ENCODE measurements at regions not wholly inside any gene's neighbourhood (a gene's known extent, or its start where the extent isn't known, plus 50 kb on each side); places are given as distances from the start of the nearest gene placed in this dataset.
A peak's percentile ranks its signal among the peaks of the same experiment; 100 is the strongest.
"Not testable (repeated sequence)": the region's sequence is repeated elsewhere in the genome, so short reads cannot be mapped to it uniquely, and the experiment has no call there.

DNA sequence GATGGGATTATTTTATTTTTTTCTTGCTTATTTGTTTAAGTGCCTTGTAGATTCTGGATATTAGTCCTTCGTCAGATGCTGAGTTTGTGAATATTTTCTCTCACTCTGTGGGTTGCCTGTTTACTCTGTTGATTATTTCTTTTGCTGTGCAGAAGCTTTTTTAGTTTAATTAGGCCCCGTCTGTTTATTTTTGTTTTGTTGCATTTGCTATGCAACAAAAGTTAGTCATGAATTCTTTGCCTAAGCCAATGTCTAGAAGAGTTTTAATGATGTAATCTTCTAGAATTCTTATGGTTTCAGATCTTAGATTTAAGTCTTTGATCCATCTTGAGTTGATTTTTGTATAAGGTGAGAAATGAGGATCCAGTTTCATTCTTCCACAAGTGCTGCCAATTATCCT, 142.5 kb upstream of the FGF10 start:
- not testable (repeated sequence) for H3K79me1 ChIP-seq (replicated peaks; ENCODE audit: low read length, poor library complexity, severe bottlenecking); H3K9me3 ChIP-seq (ENCODE audit: control insufficient read depth, low read length); H3K18ac ChIP-seq (ENCODE audit: low read depth in 1 of 2, low read length in 2 of 2); H2BK5ac ChIP-seq (ENCODE audit: low read depth, low read length, poor library complexity, severe bottlenecking); H3K9ac ChIP-seq (ENCODE audit: low read length); H2BK12ac ChIP-seq (ENCODE audit: low read length in 2 of 2); H4K8ac ChIP-seq (ENCODE audit: low read length); H2BK15ac ChIP-seq (ENCODE audit: low read depth, poor library complexity, severe bottlenecking); H3K36me3 ChIP-seq (ENCODE audit: control insufficient read depth in 1 of 2, insufficient read depth in 2 of 2, low read depth in 1 of 2, low read length in 2 of 2); H3K14ac ChIP-seq (ENCODE audit: low read length in 2 of 2); H2BK120ac ChIP-seq (ENCODE audit: low read depth, low read length); H3K4ac ChIP-seq (ENCODE audit: low read depth in 1 of 2, low read length in 2 of 2); H2AK5ac ChIP-seq (ENCODE audit: low read length, severe bottlenecking); H3K4me1 ChIP-seq (ENCODE audit: control insufficient read depth, insufficient read depth, low read depth, low read length); H3K27ac ChIP-seq (ENCODE audit: low read length, poor library complexity, severe bottlenecking); H3K4me2 ChIP-seq (ENCODE audit: low read length, poor library complexity, severe bottlenecking); H3K27me3 ChIP-seq (ENCODE audit: control insufficient read depth in 1 of 2, insufficient read depth in 1 of 2, low read length in 2 of 2); H2AFZ ChIP-seq (ENCODE audit: low read depth, low read length); H3K4me3 ChIP-seq (ENCODE audit: insufficient read depth in 1 of 2, low read depth in 1 of 2, low read length in 2 of 2); H4K91ac ChIP-seq (ENCODE audit: low read length); H3K23ac ChIP-seq (ENCODE audit: low read length in 2 of 2)
- DNase-seq = peak; percentile 62
- WGBS = 60% methylated on average over 2 of the region's 2 CpGs

DNA sequence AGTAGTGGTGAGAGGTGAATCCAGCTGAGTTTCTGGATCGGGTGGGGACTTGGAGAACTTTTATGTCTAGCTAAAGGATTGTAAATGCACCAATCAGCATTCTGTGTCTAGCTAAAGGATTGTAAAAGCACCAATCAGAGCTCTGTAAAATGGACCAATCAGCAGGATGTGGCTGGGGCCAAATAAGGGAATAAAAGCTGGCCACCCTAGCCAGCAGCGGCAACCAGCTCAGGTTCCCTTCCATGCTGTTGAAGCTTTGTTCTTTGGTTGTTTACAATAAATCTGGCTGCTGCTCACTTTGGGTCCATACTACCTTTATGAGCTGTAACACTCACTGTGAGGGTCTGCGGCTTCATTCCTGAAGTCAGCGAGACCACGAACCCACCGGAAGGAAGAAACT, 141.6 kb upstream of the FGF10 start:
- H3K4ac ChIP-seq (ENCODE audit: low read depth in 1 of 2, low read length in 2 of 2); H2AK5ac ChIP-seq (ENCODE audit: low read length, severe bottlenecking); H3K4me2 ChIP-seq (ENCODE audit: low read length, poor library complexity, severe bottlenecking); H3K36me3 ChIP-seq (ENCODE audit: control insufficient read depth in 1 of 2, insufficient read depth in 2 of 2, low read depth in 1 of 2, low read length in 2 of 2); H3K27me3 ChIP-seq (ENCODE audit: control insufficient read depth in 1 of 2, insufficient read depth in 1 of 2, low read length in 2 of 2); H2BK120ac ChIP-seq (ENCODE audit: low read depth, low read length); H3K4me1 ChIP-seq (ENCODE audit: control insufficient read depth, insufficient read depth, low read depth, low read length); H3K23ac ChIP-seq (ENCODE audit: low read length in 2 of 2); H2BK12ac ChIP-seq (ENCODE audit: low read length in 2 of 2); H4K8ac ChIP-seq (ENCODE audit: low read length); H3K79me1 ChIP-seq (replicated peaks; ENCODE audit: low read length, poor library complexity, severe bottlenecking); DNase-seq; H4K91ac ChIP-seq (ENCODE audit: low read length); H3K14ac ChIP-seq (ENCODE audit: low read length in 2 of 2); H2AFZ ChIP-seq (ENCODE audit: low read depth, low read length); H3K9ac ChIP-seq (ENCODE audit: low read length); H3K9me3 ChIP-seq (ENCODE audit: control insufficient read depth, low read length); H2BK5ac ChIP-seq (ENCODE audit: low read depth, low read length, poor library complexity, severe bottlenecking); H2BK15ac ChIP-seq (ENCODE audit: low read depth, poor library complexity, severe bottlenecking); H3K27ac ChIP-seq (ENCODE audit: low read length, poor library complexity, severe bottlenecking); H3K4me3 ChIP-seq (ENCODE audit: insufficient read depth in 1 of 2, low read depth in 1 of 2, low read length in 2 of 2); H3K18ac ChIP-seq (ENCODE audit: low read depth in 1 of 2, low read length in 2 of 2): not testable (repeated sequence)
- 81% methylated on average over 6 of the region's 6 CpGs for WGBS

DNA sequence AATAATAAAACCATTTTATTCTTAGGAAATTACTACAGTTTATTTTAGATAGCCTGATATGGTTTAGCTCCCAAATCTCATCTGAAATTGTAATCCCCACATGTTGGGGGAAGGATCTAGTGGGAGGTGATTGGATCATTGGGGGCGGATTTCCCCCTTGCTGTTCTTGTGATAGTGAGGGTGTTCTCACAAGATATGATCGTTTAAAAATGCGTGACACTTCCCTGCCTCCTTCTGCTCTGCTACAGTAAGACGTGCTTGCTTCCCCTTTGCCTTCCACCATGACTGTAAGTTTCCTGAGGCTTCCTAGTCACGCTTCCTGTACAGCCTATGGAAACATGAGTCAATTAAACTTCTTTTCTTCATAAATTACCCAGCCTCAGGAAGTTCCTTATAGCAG, 122.4 kb upstream of the FGF10 start:
- Histone ChIP-seq H3K14ac (ENCODE audit: low read length in 2 of 2) (no peak overlapping the region), H3K4me1 (ENCODE audit: control insufficient read depth, insufficient read depth, low read depth, low read length) (no peaks in the 10 kb centered on the region), H3K36me3 (ENCODE audit: control insufficient read depth in 1 of 2, insufficient read depth in 2 of 2, low read depth in 1 of 2, low read length in 2 of 2) (no peaks in the 10 kb centered on the region), H2AFZ (ENCODE audit: low read depth, low read length) (no peak overlapping the region), H3K9ac (ENCODE audit: low read length) (no peak overlapping the region), H3K27ac (ENCODE audit: low read length, poor library complexity, severe bottlenecking) (no peak overlapping the region), H2BK15ac (ENCODE audit: low read depth, poor library complexity, severe bottlenecking) (no peak overlapping the region), H3K79me1 (replicated peaks; ENCODE audit: low read length, poor library complexity, severe bottlenecking) (no peaks in the 10 kb centered on the region), H3K23ac (ENCODE audit: low read length in 2 of 2) (no peak overlapping the region), H3K27me3 (ENCODE audit: control insufficient read depth in 1 of 2, insufficient read depth in 1 of 2, low read length in 2 of 2) (no peaks in the 10 kb centered on the region), H3K9me3 (ENCODE audit: control insufficient read depth, low read length) (no peaks in the 10 kb centered on the region), H4K91ac (ENCODE audit: low read length) (no peak overlapping the region), H2AK5ac (ENCODE audit: low read length, severe bottlenecking) (no peak overlapping the region), H2BK5ac (ENCODE audit: low read depth, low read length, poor library complexity, severe bottlenecking) (no peak overlapping the region), H3K4ac (ENCODE audit: low read depth in 1 of 2, low read length in 2 of 2) (no peak overlapping the region), H3K4me3 (ENCODE audit: insufficient read depth in 1 of 2, low read depth in 1 of 2, low read length in 2 of 2) (no peak overlapping the region), H3K18ac (ENCODE audit: low read depth in 1 of 2, low read length in 2 of 2) (no peak overlapping the region), H2BK120ac (ENCODE audit: low read depth, low read length) (no peak overlapping the region), H2BK12ac (ENCODE audit: low read length in 2 of 2) (no peak overlapping the region), H4K8ac (ENCODE audit: low read length) (no peak overlapping the region), H3K4me2 (ENCODE audit: low read length, poor library complexity, severe bottlenecking) (no peak overlapping the region)
- WGBS = 82% methylated on average over 5 of the region's 5 CpGs
- no peak for DNase-seq

DNA sequence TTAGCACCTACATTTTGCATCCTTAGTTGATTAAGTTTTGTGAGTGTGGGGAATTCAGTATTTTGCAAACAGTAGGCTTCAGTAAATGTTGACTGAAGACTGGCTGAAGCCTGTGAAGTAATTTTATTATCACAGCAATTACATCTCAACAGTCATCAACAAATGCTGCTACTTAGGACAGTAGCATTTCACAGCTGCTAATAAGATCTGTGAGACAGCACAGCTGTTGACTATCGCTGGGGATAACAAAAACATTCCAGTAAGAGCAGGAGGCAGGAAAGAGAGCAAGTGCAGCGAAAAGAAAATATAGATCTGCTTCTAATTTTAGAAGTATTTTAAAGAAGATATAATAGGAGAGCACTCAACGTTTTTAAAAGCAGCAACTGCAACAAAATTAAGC, 117.3 kb upstream of the FGF10 start:
- Histone ChIP-seq H2BK15ac (ENCODE audit: low read depth, poor library complexity, severe bottlenecking) (no peak overlapping the region), H3K23ac (ENCODE audit: low read length in 2 of 2) (no peak overlapping the region), H3K9me3 (ENCODE audit: control insufficient read depth, low read length) (no peaks in the 10 kb centered on the region), H4K8ac (ENCODE audit: low read length) (no peak overlapping the region), H3K79me1 (replicated peaks; ENCODE audit: low read length, poor library complexity, severe bottlenecking) (no peaks in the 10 kb centered on the region), H3K18ac (ENCODE audit: low read depth in 1 of 2, low read length in 2 of 2) (no peak overlapping the region), H3K4me1 (ENCODE audit: control insufficient read depth, insufficient read depth, low read depth, low read length) (no peaks in the 10 kb centered on the region), H2AFZ (ENCODE audit: low read depth, low read length) (no peak overlapping the region), H3K4me3 (ENCODE audit: insufficient read depth in 1 of 2, low read depth in 1 of 2, low read length in 2 of 2) (no peak overlapping the region), H3K27ac (ENCODE audit: low read length, poor library complexity, severe bottlenecking) (no peak overlapping the region), H3K14ac (ENCODE audit: low read length in 2 of 2) (no peak overlapping the region), H3K4ac (ENCODE audit: low read depth in 1 of 2, low read length in 2 of 2) (no peak overlapping the region), H3K9ac (ENCODE audit: low read length) (no peak overlapping the region), H2AK5ac (ENCODE audit: low read length, severe bottlenecking) (no peak overlapping the region), H2BK12ac (ENCODE audit: low read length in 2 of 2) (no peak overlapping the region), H4K91ac (ENCODE audit: low read length) (no peak overlapping the region), H3K36me3 (ENCODE audit: control insufficient read depth in 1 of 2, insufficient read depth in 2 of 2, low read depth in 1 of 2, low read length in 2 of 2) (no peaks in the 10 kb centered on the region), H2BK120ac (ENCODE audit: low read depth, low read length) (no peak overlapping the region), H3K27me3 (ENCODE audit: control insufficient read depth in 1 of 2, insufficient read depth in 1 of 2, low read length in 2 of 2) (no peaks in the 10 kb centered on the region), H2BK5ac (ENCODE audit: low read depth, low read length, poor library complexity, severe bottlenecking) (no peak overlapping the region), H3K4me2 (ENCODE audit: low read length, poor library complexity, severe bottlenecking) (no peak overlapping the region)
- DNase-seq = no peak
- WGBS = 0% methylated on average over 1 of the region's 3 CpGs

Data from mesenchymal stem cell (in vitro differentiated cells and primary cell).